A673 (cell line): ENCODE measurements at regions not wholly inside any gene's neighbourhood (a gene's known extent, or its start where the extent isn't known, plus 50 kb on each side); places are given as distances from the start of the nearest gene placed in this dataset.

Source experiments
- CTCF ChIP-seq: fragments of 300-800, 200-600 bp; sonication (generic); conservative IDR thresholded peaks from 2 replicates; pipeline ENCODE4 v1.5.1; 2017; ENCODE audit warnings: low read depth, mild to moderate bottlenecking, antibody characterized with exemption, low read length, moderate library complexity, mixed read lengths
- EZH2 ChIP-seq: fragments of 200-600 bp; sonication (generic); IDR thresholded peaks from 2 replicates; pipeline ENCODE4 v1.6.1; 2017; ENCODE audit warnings: borderline replicate concordance, low read depth, mild to moderate bottlenecking, mixed read lengths, antibody characterized with exemption, low read length; ENCODE audit not compliant: poor library complexity, severe bottlenecking

- TF ChIP-seq CTCF (no peak), EZH2 (no peak)
Measured at GRCh38 chr1:9441451-9442133, 97.7 kb upstream of the SLC25A33 start.
